Muscle of leg (tissue), 3 donors: ENCODE measurements at regions not wholly inside any gene's neighbourhood (a gene's known extent, or its start where the extent isn't known, plus 50 kb on each side); places are given as distances from the start of the nearest gene placed in this dataset.

Source experiments
- DNase-seq: peaks from one replicate; pipeline ENCODE4 v3.0.0; 2013
- H3K27ac ChIP-seq: one replicate; pipeline ENCODE4 v1.5.1; 2013; ENCODE audit warnings: mild to moderate bottlenecking, low read length, control low read depth
- H3K27me3 ChIP-seq: one replicate; pipeline ENCODE4 v1.6.1; 2013; ENCODE audit warnings: low read length; ENCODE audit not compliant: control insufficient read depth, insufficient read depth
- H3K36me3 ChIP-seq: one replicate; pipeline ENCODE4 v1.6.1; 2013; ENCODE audit warnings: low read length; ENCODE audit not compliant: control insufficient read depth, insufficient read depth
- H3K4me1 ChIP-seq: one replicate; pipeline ENCODE4 v1.6.1; 2013; ENCODE audit warnings: low read length; ENCODE audit not compliant: control insufficient read depth, insufficient read depth
- H3K4me3 ChIP-seq: one replicate; pipeline ENCODE4 v1.5.1; 2013; ENCODE audit warnings: low read length, control low read depth
- H3K9me3 ChIP-seq: replicated peaks from 2 replicates; pipeline ENCODE4 v1.6.1; 2013; ENCODE audit warnings: low read depth, low read length; ENCODE audit not compliant: control insufficient read depth
- WGBS: methylation state at CpG from one replicate; pipeline ENCODE4 v1.1.5; 2013; ENCODE audit warnings: missing lambda C conversion rate; ENCODE audit not compliant: insufficient coverage; 5-methylcytosine and 5-hydroxymethylcytosine counted together

DNA sequence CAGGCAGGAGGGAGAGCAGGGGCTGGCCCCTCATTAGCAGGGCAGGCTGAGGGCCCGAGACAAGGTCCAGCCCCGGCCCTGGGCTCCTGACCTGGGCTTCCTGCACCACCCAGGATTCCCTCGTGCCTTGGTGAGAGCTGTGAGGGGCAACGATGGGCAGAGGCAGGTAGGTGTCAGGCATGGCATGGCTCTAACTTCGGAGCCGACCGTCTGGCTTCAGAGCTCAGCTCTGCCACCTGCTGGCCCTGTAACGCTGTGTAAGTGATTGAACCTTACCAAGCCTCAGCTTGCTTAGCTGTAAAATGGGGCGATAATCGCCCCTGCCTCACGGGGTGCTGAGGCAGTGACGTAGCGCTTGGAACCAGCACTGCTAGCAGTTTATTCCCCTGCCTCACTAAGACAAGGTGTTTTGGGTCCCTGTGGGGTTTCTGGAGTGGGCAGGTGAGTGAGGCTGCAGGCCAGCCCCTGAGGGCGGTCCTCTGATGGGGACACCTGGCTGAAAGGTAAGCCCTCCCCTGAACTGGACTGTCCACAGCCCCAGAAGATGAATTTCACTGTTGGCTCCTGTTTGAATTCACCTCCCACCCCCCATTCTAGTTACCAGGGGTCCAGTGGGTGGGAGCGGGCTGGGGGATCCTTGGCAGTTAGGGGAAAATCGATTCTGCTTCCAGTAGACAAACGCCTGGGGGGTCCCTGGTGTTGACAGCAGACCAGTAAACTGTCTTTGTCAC, 184.8 kb upstream of the GSE1 start:
- no peak overlapping the region for H3K27ac ChIP-seq
- WGBS, result 53% methylated on average over 9 of the region's 17 CpGs
- no peaks in the 10 kb centered on the region for H3K27me3 ChIP-seq
- H3K9me3 ChIP-seq, result no peaks in the 10 kb centered on the region
- DNase-seq, result no peak
- peaks cover 17% of the 10 kb centered on the region for H3K4me1 ChIP-seq
- H3K4me3 ChIP-seq, result no peak overlapping the region
- no peaks in the 10 kb centered on the region for H3K36me3 ChIP-seq

DNA sequence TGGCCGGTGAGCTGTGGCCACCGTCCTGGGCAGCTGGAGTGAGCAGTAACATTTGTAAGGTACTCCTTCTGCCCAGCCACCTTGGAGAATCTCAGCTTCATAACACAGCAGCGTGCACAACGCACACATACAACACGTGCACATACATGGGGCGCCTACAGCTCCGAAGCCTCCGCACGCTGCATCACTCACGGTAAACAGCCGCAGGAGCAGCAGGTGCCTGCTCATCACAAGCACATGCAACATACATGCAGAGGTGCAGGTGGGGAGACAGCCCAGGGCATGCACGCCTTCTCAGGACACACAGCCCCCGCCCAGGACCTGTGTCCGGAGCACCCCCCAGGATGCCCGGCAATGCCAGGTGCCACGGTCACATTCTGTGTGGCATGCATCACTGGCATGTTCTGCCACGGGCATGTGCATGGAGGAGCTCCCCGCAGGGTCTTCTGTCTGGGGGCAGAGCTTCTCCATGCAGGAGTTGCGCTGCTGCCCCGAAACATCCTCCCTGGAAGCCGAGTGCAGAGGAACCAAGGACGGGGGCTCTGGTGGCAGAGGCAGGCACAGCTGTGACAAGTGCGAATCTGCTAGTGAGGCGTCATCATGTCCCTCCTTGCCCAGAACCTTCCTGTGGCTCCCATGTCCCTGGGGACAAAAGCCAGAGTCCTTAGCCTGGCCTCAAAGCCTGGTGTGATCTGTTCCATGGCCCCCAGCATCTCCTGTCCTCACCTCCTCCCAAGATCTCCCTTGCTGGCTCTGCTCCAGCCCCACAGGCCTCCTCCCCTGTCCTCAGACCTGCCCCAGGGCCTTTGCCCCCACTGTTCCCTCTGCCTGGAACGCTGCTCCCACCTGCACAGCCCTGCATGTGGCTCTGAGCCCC, 184.0 kb upstream of the GSE1 start:
- DNase-seq, result no peak
- WGBS, result 89% methylated on average over 24 of the region's 25 CpGs
- Histone ChIP-seq H3K27me3 (no peaks in the 10 kb centered on the region), H3K36me3 (no peaks in the 10 kb centered on the region), H3K27ac (no peak overlapping the region), H3K9me3 (no peaks in the 10 kb centered on the region), H3K4me1 (peaks cover 11% of the 10 kb centered on the region), H3K4me3 (no peak overlapping the region)

GRCh38 chr16:85429776-85430522, 183.2 kb upstream of the GSE1 start:
- H3K9me3 ChIP-seq, result no peaks in the 10 kb centered on the region
- no peak for DNase-seq
- no peak overlapping the region for H3K4me3 ChIP-seq
- H3K4me1 ChIP-seq, result peaks cover 10% of the 10 kb centered on the region
- H3K36me3 ChIP-seq, result no peaks in the 10 kb centered on the region
- H3K27me3 ChIP-seq, result no peaks in the 10 kb centered on the region
- 81% methylated on average over 9 of the region's 18 CpGs for WGBS
- no peak overlapping the region for H3K27ac ChIP-seq

GRCh38 chr16:85430523-85431421, 182.3 kb upstream of the GSE1 start:
- Histone ChIP-seq H3K27ac (no peak overlapping the region), H3K27me3 (no peaks in the 10 kb centered on the region), H3K4me1 (peaks cover 15% of the 10 kb centered on the region), H3K9me3 (no peaks in the 10 kb centered on the region), H3K36me3 (no peaks in the 10 kb centered on the region), H3K4me3 (no peak overlapping the region)
- DNase-seq, result no peak
- 68% methylated on average over 36 of the region's 37 CpGs for WGBS

DNA sequence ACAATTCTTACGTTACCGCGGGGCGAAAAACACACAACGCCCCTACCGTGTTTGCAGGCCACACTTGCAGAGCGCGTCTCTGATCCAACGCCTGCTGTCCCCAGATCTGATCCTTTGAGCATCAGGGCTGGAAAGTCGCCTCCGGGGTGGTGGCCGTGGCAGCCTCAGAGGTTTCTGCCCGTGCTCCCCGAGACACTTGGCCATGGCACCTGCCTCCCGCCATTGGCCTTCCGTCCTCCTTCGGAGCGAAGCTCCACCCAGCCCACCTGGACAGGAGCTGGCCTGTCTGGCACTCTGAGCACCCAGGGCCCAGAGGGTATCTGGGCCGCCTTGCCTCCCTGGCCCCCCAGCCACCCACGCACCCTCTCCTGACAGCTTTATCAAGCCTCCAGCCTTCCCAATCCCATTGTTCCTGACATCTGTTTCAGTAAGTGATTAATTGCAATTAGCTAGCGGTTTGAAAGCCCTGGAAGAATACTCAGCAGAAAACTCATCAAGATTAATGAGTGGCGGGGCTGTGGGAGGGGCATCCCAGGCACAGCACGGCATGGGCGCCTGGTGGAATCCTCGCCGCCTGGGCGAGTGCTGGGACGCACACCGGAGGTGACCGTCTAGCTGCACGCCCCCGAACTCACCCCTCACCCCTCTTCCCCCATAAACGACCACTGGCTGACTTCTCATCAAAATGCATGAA, 181.5 kb upstream of the GSE1 start:
- no peak overlapping the region for H3K27ac ChIP-seq
- H3K4me1 ChIP-seq, result peaks cover 23% of the 10 kb centered on the region
- no peaks in the 10 kb centered on the region for H3K36me3 ChIP-seq
- no peak overlapping the region for H3K4me3 ChIP-seq
- no peaks in the 10 kb centered on the region for H3K27me3 ChIP-seq
- no peaks in the 10 kb centered on the region for H3K9me3 ChIP-seq
- no peak for DNase-seq
- 82% methylated on average over 20 of the region's 33 CpGs for WGBS

- Histone ChIP-seq H3K9me3 (no peaks in the 10 kb centered on the region), H3K27me3 (no peaks in the 10 kb centered on the region), H3K4me3 (no peak overlapping the region), H3K36me3 (no peaks in the 10 kb centered on the region), H3K27ac (no peak overlapping the region), H3K4me1 (peaks cover 33% of the 10 kb centered on the region)
- no peak for DNase-seq
- 100% methylated on average over 4 of the region's 6 CpGs for WGBS
Observed at GRCh38 chr16:85432606-85433005, 180.5 kb upstream of the GSE1 start.

- no CpG with 5 or more reads among the region's 1 CpG for WGBS
- DNase-seq, result no peak
- H3K4me1 ChIP-seq, result peaks cover 38% of the 10 kb centered on the region
- H3K9me3 ChIP-seq, result no peaks in the 10 kb centered on the region
- no peaks in the 10 kb centered on the region for H3K27me3 ChIP-seq
- H3K36me3 ChIP-seq, result no peaks in the 10 kb centered on the region
- H3K27ac ChIP-seq, result no peak overlapping the region
- H3K4me3 ChIP-seq, result no peak overlapping the region
Observed at GRCh38 chr16:85433477-85433876, 179.6 kb upstream of the GSE1 start.

DNA sequence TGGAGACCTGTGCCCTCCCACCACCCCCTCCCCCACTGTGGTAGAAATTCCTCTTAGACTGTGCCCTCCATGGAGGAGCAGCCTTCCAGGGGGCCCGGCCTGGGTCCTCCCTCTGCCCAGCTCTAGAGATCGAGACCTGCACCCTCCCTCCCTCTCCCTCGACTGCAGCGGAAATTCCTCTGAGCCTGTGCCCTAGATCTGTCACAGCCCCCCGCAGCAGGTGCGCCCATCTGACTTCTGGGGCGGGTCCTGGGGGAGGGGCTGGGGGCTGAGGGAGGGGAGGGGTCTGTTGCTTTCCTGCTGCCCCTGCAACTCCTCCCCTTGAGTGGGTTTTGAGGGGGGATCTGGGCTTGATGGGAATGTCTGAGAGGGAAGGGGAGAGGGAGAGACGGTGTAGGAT, 177.8 kb upstream of the GSE1 start:
- Histone ChIP-seq H3K9me3 (no peaks in the 10 kb centered on the region), H3K4me1 (peaks cover 54% of the 10 kb centered on the region)
- WGBS, result no CpG with 5 or more reads among the region's 8 CpGs

GRCh38 chr16:85435700-85436099, 177.4 kb upstream of the GSE1 start:
- no peaks in the 10 kb centered on the region for H3K9me3 ChIP-seq
- H3K4me1 ChIP-seq, result peaks cover 58% of the 10 kb centered on the region
- H3K27me3 ChIP-seq, result no peaks in the 10 kb centered on the region
- no peak overlapping the region for H3K4me3 ChIP-seq
- peak overlapping the region; percentile 64 for H3K27ac ChIP-seq
- WGBS, result no CpG with 5 or more reads among the region's 7 CpGs
- peaks cover 5% of the 10 kb centered on the region for H3K36me3 ChIP-seq
- no peak for DNase-seq

More for the DNA sequence above, 177.8 kb upstream of the GSE1 start:
- peak overlapping the region; percentile 64 for H3K27ac ChIP-seq
- H3K27me3 ChIP-seq, result no peaks in the 10 kb centered on the region
- no peak overlapping the region for H3K4me3 ChIP-seq
- no peak for DNase-seq
- peaks cover 5% of the 10 kb centered on the region for H3K36me3 ChIP-seq
